ENCODE measurements at regions not wholly inside any gene's neighbourhood (a gene's known extent, or its start where the extent isn't known, plus 50 kb on each side); places are given as distances from the start of the nearest gene placed in this dataset.
A peak's percentile ranks its signal among the peaks of the same experiment; 100 is the strongest.

GRCh38 chr15:62697636-62698035, 344.9 kb upstream of the TPM1 start:
- H3K27ac ChIP-seq, result no peak overlapping the region
- no peak for TF ChIP-seq CTCF (IDR thresholded peaks at IDR 0.05)
- TF ChIP-seq ZFX (IDR thresholded peaks at IDR 0.05; ENCODE audit: borderline replicate concordance), result no peak

- H3K27ac ChIP-seq, result no peak overlapping the region
- TF ChIP-seq ZFX (IDR thresholded peaks at IDR 0.05; ENCODE audit: borderline replicate concordance) (no peak), CTCF (IDR thresholded peaks at IDR 0.05) (no peak)
These were observed 343.9 kb upstream of the TPM1 start for GRCh38 chr15:62698646-62699045.

GRCh38 chr15:62706317-62706716, 336.2 kb upstream of the TPM1 start:
- H3K27ac ChIP-seq, result no peak overlapping the region
- TF ChIP-seq ZFX (IDR thresholded peaks at IDR 0.05; ENCODE audit: borderline replicate concordance) (no peak), CTCF (IDR thresholded peaks at IDR 0.05) (peak; percentile 10; the same call in 1 of the 2 replicates)

- TF ChIP-seq CTCF (IDR thresholded peaks at IDR 0.05) (no peak), ZFX (IDR thresholded peaks at IDR 0.05; ENCODE audit: borderline replicate concordance) (no peak)
- H3K27ac ChIP-seq, result no peak overlapping the region
These were observed 334.1 kb upstream of the TPM1 start for GRCh38 chr15:62708470-62708869.

- no peak for TF ChIP-seq CTCF (IDR thresholded peaks at IDR 0.05)
- no peak overlapping the region for H3K27ac ChIP-seq
These were observed 333.3 kb upstream of the TPM1 start for GRCh38 chr15:62709261-62709660.

GRCh38 chr15:62711691-62712454, 330.7 kb upstream of the TPM1 start:
- no peak overlapping the region for H3K27ac ChIP-seq
- TF ChIP-seq CTCF (IDR thresholded peaks at IDR 0.05) (no peak), ZFX (IDR thresholded peaks at IDR 0.05; ENCODE audit: borderline replicate concordance) (no peak)

GRCh38 chr15:62712455-62712839, 330.1 kb upstream of the TPM1 start:
- TF ChIP-seq ZFX (IDR thresholded peaks at IDR 0.05; ENCODE audit: borderline replicate concordance) (no peak), CTCF (IDR thresholded peaks at IDR 0.05) (no peak)
- H3K27ac ChIP-seq, result no peak overlapping the region

Measured in 22Rv1 (cell line).